Coronary artery (tissue), 2 donors: ENCODE measurements at regions not wholly inside any gene's neighbourhood (a gene's known extent, or its start where the extent isn't known, plus 50 kb on each side); places are given as distances from the start of the nearest gene placed in this dataset.
"Not testable (repeated sequence)": the region's sequence is repeated elsewhere in the genome, so short reads cannot be mapped to it uniquely, and the experiment has no call there.

Experiments
- DNase-seq: peaks from one replicate; pipeline ENCODE4 v3.0.0-alpha.2; 2017; ENCODE audit warnings: low spot score
- H3K27ac ChIP-seq, 2 donors: fragments of 200-600 bp; sonication (generic); one replicate each; pipeline ENCODE4 v1.5.1; 2016 to 2019
- H3K4me3 ChIP-seq: fragments of 200-600 bp; sonication (generic); 2 replicates; pipeline ENCODE4 v1.5.1; 2016; ENCODE audit warnings: mild to moderate bottlenecking, moderate library complexity
- CTCF ChIP-seq: fragments of 200-600 bp; sonication (generic); IDR thresholded peaks from one replicate; pipeline ENCODE4 v1.5.1; 2019; ENCODE audit warnings: antibody characterized with exemption

- DNase-seq, result no peak
- peak overlapping the region in 1 of 2 donors; percentile 31 for H3K27ac ChIP-seq
- no peak for TF ChIP-seq CTCF
- no peak overlapping the region for H3K4me3 ChIP-seq
Measured at GRCh38 chr7:35871856-35872255, 71.0 kb downstream of the SEPTIN7 start.

DNA sequence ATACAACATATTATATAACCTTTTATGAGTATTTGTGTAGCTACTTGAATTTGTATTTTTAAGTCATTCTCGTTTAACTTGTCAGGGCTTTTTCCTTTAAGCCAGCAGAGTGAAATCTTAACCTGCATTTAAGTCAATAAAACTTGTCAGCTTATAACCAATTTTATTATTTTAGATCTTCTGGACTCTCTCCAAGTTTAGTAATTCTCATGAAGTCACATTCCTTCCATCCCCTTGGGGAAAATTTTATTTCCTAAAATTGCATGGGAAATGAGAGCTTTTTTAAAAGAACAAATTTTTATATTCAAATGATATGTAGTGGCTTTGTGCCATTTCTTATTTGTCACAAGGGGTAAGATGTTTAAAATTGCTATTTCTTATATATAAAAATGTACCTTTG lies 74.0 kb downstream of the SEPTIN7 start:
- H3K4me3 ChIP-seq, result no peak overlapping the region
- no peak for TF ChIP-seq CTCF
- H3K27ac ChIP-seq, result peak overlapping the region in 1 of 2 donors; percentile 0
- no peak for DNase-seq

- DNase-seq, result no peak
- H3K4me3 ChIP-seq, result no peak overlapping the region
- TF ChIP-seq CTCF, result no peak
- peak overlapping the region in 1 of 2 donors; percentile 0 for H3K27ac ChIP-seq
Measured at GRCh38 chr7:35875292-35875691, 74.4 kb downstream of the SEPTIN7 start.

GRCh38 chr7:35878351-35878750 lies 77.5 kb downstream of the SEPTIN7 start:
- no peak for TF ChIP-seq CTCF
- no peak for DNase-seq
- Histone ChIP-seq H3K27ac (no peak overlapping the region), H3K4me3 (no peak overlapping the region)

GRCh38 chr7:35887430-35887829 lies 86.6 kb downstream of the SEPTIN7 start:
- H3K4me3 ChIP-seq, H3K27ac ChIP-seq, DNase-seq: not testable (repeated sequence)

DNA sequence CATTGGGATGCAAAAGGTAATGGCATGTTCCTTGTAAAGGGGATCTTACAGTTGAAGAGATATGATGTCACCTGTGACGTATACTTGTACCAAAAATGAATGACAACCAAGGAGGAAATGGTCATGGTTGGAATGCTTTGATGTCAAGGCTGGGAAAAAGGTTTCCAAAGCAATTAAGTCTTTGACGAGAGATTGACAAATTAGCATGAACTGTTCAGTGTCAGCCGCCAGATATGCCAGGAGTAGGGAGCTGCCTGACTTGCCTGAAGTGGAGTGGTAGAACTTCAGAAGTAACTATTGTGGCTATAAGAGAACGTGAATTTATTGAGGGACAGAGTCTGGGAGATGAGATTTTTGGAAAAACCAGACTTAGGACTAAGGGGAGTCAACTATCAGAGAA lies 88.1 kb downstream of the SEPTIN7 start:
- H3K4me3 ChIP-seq, result no peak overlapping the region
- TF ChIP-seq CTCF, result no peak
- DNase-seq, result no peak

DNA sequence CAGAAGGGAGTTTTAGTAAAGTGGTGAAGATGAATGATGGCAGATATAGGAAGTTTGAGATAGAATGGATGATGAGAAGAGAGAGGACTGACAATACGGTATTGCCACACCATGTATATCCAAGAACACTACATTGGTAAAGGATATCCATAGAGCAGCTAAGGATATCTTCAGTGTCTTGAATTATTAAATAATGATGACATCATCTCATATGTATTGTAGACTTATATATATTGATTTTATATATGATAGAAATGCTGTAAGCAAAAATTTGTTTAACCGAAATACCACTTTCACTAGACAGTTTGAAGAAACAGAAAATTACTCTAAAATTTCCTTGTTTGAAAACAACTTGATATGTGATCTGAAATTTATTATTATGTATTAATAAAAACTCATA lies 89.0 kb downstream of the SEPTIN7 start:
- no peak overlapping the region for H3K27ac ChIP-seq

More for the DNA sequence above, 88.1 kb downstream of the SEPTIN7 start:
- H3K27ac ChIP-seq, result no peak overlapping the region

More for the DNA sequence above, 89.0 kb downstream of the SEPTIN7 start:
- H3K4me3 ChIP-seq, result no peak overlapping the region
- no peak for TF ChIP-seq CTCF
- DNase-seq, result no peak
